ENCODE measurements at regions not wholly inside any gene's neighbourhood (a gene's known extent, or its start where the extent isn't known, plus 50 kb on each side); places are given as distances from the start of the nearest gene placed in this dataset.

- no peak for DNase-seq (ENCODE audit: low spot score)
- in situ Hi-C loops (cut with MboI; ENCODE audit: low pct_unique_long_range_greater_than_20kb, low sequenced_read_pairs, unreplicated experiment): no loop called here
- TF ChIP-seq, protein P1, sequence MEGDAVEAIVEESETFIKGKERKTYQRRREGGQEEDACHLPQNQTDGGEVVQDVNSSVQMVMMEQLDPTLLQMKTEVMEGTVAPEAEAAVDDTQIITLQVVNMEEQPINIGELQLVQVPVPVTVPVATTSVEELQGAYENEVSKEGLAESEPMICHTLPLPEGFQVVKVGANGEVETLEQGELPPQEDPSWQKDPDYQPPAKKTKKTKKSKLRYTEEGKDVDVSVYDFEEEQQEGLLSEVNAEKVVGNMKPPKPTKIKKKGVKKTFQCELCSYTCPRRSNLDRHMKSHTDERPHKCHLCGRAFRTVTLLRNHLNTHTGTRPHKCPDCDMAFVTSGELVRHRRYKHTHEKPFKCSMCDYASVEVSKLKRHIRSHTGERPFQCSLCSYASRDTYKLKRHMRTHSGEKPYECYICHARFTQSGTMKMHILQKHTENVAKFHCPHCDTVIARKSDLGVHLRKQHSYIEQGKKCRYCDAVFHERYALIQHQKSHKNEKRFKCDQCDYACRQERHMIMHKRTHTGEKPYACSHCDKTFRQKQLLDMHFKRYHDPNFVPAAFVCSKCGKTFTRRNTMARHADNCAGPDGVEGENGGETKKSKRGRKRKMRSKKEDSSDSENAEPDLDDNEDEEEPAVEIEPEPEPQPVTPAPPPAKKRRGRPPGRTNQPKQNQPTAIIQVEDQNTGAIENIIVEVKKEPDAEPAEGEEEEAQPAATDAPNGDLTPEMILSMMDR (IDR thresholded peaks at IDR 0.05; ENCODE audit: extremely low read depth, insufficient read depth, missing control alignments): peak; percentile 31
These were observed 50.8 kb upstream of the SLC36A4 start for GRCh38 chr11:93248602-93249001.

GRCh38 chr11:93249459-93250220 is 51.8 kb upstream of the SLC36A4 start:
- DNase-seq (ENCODE audit: low spot score): no peak

GRCh38 chr11:93250326-93250725 is 52.5 kb upstream of the SLC36A4 start:
- no peak for DNase-seq (ENCODE audit: low spot score)
- in situ Hi-C loops (cut with MboI; ENCODE audit: low pct_unique_long_range_greater_than_20kb, low sequenced_read_pairs, unreplicated experiment): no loop called here
- TF ChIP-seq, protein P1 (IDR thresholded peaks at IDR 0.05; ENCODE audit: extremely low read depth, insufficient read depth, missing control alignments): no peak

More at GRCh38 chr11:93249459-93250220, 51.8 kb upstream of the SLC36A4 start:
- TF ChIP-seq, protein P1 (IDR thresholded peaks at IDR 0.05; ENCODE audit: extremely low read depth, insufficient read depth, missing control alignments): no peak
- in situ Hi-C loops (cut with MboI; ENCODE audit: low pct_unique_long_range_greater_than_20kb, low sequenced_read_pairs, unreplicated experiment): no loop called here

GRCh38 chr11:93251922-93252321 is 54.1 kb upstream of the SLC36A4 start:
- in situ Hi-C loops (cut with MboI; ENCODE audit: low pct_unique_long_range_greater_than_20kb, low sequenced_read_pairs, unreplicated experiment): no loop called here
- no peak for DNase-seq (ENCODE audit: low spot score)
- TF ChIP-seq, protein P1 (IDR thresholded peaks at IDR 0.05; ENCODE audit: extremely low read depth, insufficient read depth, missing control alignments): no peak

- no peak for DNase-seq (ENCODE audit: low spot score)
- in situ Hi-C loops (cut with MboI; ENCODE audit: low pct_unique_long_range_greater_than_20kb, low sequenced_read_pairs, unreplicated experiment): no loop called here
- TF ChIP-seq, protein P1 (IDR thresholded peaks at IDR 0.05; ENCODE audit: extremely low read depth, insufficient read depth, missing control alignments): no peak
These were observed 55.3 kb upstream of the SLC36A4 start for GRCh38 chr11:93253111-93253510.

GRCh38 chr11:93256623-93257022 is 58.8 kb upstream of the SLC36A4 start:
- TF ChIP-seq, protein P1 (IDR thresholded peaks at IDR 0.05; ENCODE audit: extremely low read depth, insufficient read depth, missing control alignments): no peak
- in situ Hi-C loops (cut with MboI; ENCODE audit: low pct_unique_long_range_greater_than_20kb, low sequenced_read_pairs, unreplicated experiment): no loop called here
- DNase-seq (ENCODE audit: low spot score): no peak

Measured in GM13977 (cell line).